WI38 (cell line): ENCODE measurements at regions not wholly inside any gene's neighbourhood (a gene's known extent, or its start where the extent isn't known, plus 50 kb on each side); places are given as distances from the start of the nearest gene placed in this dataset.

Source experiments
- H3K4me3 ChIP-seq: 2 replicates; pipeline ENCODE4 v1.5.1; 2011; ENCODE audit warnings: low read depth, mild to moderate bottlenecking, control low read depth, low read length
- CTCF ChIP-seq: IDR thresholded peaks from 2 replicates; pipeline ENCODE4 v1.5.1; 2012; ENCODE audit warnings: low read depth, mild to moderate bottlenecking, control low read depth, low read length

GRCh38 chr7:23887660-23888059 lies 177.6 kb downstream of the STK31 start:
- no peak for TF ChIP-seq CTCF

GRCh38 chr7:23888958-23889357 lies 178.9 kb downstream of the STK31 start:
- no peak overlapping the region for H3K4me3 ChIP-seq
- TF ChIP-seq CTCF, result no peak

More at GRCh38 chr7:23887660-23888059, 177.6 kb downstream of the STK31 start:
- H3K4me3 ChIP-seq, result no peak overlapping the region

GRCh38 chr7:23889566-23889965 lies 179.5 kb downstream of the STK31 start:
- TF ChIP-seq CTCF, result no peak
- H3K4me3 ChIP-seq, result no peak overlapping the region

- TF ChIP-seq CTCF, result no peak
- H3K4me3 ChIP-seq, result no peak overlapping the region
Measured at GRCh38 chr7:23892019-23892418, 182.0 kb downstream of the STK31 start.

- no peak overlapping the region for H3K4me3 ChIP-seq
- TF ChIP-seq CTCF, result no peak
Measured at GRCh38 chr7:23893176-23893941, 183.3 kb downstream of the STK31 start.

GRCh38 chr7:23893942-23894891 lies 184.2 kb downstream of the STK31 start:
- TF ChIP-seq CTCF, result no peak
- H3K4me3 ChIP-seq, result no peak overlapping the region
